SK-N-SH (cell line): ENCODE measurements at regions not wholly inside any gene's neighbourhood (a gene's known extent, or its start where the extent isn't known, plus 50 kb on each side); places are given as distances from the start of the nearest gene placed in this dataset.

Experiments
- CTCF ChIA-PET: fragments of 300-600, 350-600 bp; formaldehyde crosslinking; extraction: SDS; loops from one replicate; lab custom pipeline; 2021; lab: Yijun Ruan, JAX
- POLR2A ChIA-PET: fragments of 350-600 bp; sonication (Branson Sonifier 250); formaldehyde crosslinking; extraction: SDS; loops from one replicate; lab custom pipeline; 2020; ENCODE audit warnings: antibody characterized with exemption, inconsistent platforms; lab: Yijun Ruan, JAX
- DNase-seq: peaks from one replicate; pipeline ENCODE4 v3.0.0; 2012
- H2AFZ ChIP-seq: fragments of 200-600 bp; sonication (generic); 2 replicates; pipeline ENCODE4 v1.8.1; 2016; ENCODE audit warnings: antibody characterized with exemption, mild to moderate bottlenecking, low read depth
- H3F3A ChIP-seq: fragments of 200-600 bp; sonication (generic); replicated peaks from 2 replicates; pipeline ENCODE3; 2016; ENCODE audit warnings: antibody characterized with exemption, mild to moderate bottlenecking; ENCODE audit not compliant: insufficient read depth
- H3K27ac ChIP-seq, 2 experiments: fragments of 200-500 bp in 1 of 2; fragments of 200-600 bp in 1 of 2; sonication (Bioruptor generic) in 1 of 2; sonication (generic), shearing (Covaris generic) in 1 of 2; 2 replicates each; pipeline versions ENCODE4 v1.5.1 to v1.6.1; 2014 to 2016; ENCODE audit warnings: low read depth in 2 of 2, inconsistent platforms in 1 of 2, low read length in 1 of 2, mild to moderate bottlenecking in 1 of 2, mixed read lengths in 1 of 2
- H3K27me3 ChIP-seq: fragments of 200-600 bp; sonication (generic), shearing (Covaris generic); 2 replicates; pipeline ENCODE4 v1.6.1; 2016; ENCODE audit warnings: mixed run types; ENCODE audit not compliant: insufficient read depth
- H3K36me3 ChIP-seq, 2 experiments: fragments of 200-500 bp in 1 of 2; fragments of 200-600 bp in 1 of 2; sonication (Bioruptor generic) in 1 of 2; sonication (generic) in 1 of 2; replicated peaks in 1 of 2; 2 replicates each; pipeline versions ENCODE3 to v1.5.1; 2014 to 2016; ENCODE audit warnings: low read length in 1 of 2, mild to moderate bottlenecking in 1 of 2; ENCODE audit not compliant: insufficient read depth in 2 of 2, control insufficient read depth in 1 of 2
- H3K4me1 ChIP-seq, 2 experiments: fragments of 200-500 bp in 1 of 2; fragments of 200-600 bp in 1 of 2; sonication (Bioruptor generic) in 1 of 2; sonication (generic), shearing (Covaris generic) in 1 of 2; 2 replicates each; pipeline versions ENCODE4 v1.5.1 to v1.6.1; 2014 to 2016; ENCODE audit warnings: low read depth in 1 of 2, low read length in 1 of 2, mixed run types in 1 of 2; ENCODE audit not compliant: insufficient read depth in 2 of 2, control insufficient read depth in 1 of 2
- H3K4me2 ChIP-seq: fragments of 200-600 bp; sonication (generic), shearing (Covaris generic); 2 replicates; pipeline ENCODE4 v1.6.1; 2017; ENCODE audit warnings: mixed run types
- H3K4me3 ChIP-seq, 2 experiments: fragments of 200-500 bp in 1 of 2; fragments of 200-600 bp in 1 of 2; sonication (Bioruptor generic) in 1 of 2; sonication (generic), shearing (Covaris generic) in 1 of 2; 2 replicates each; pipeline versions ENCODE4 v1.5.1 to v1.8.1; 2014 to 2016; ENCODE audit warnings: low read depth in 2 of 2, inconsistent platforms in 1 of 2, low read length in 1 of 2, mild to moderate bottlenecking in 1 of 2, mixed read lengths in 1 of 2, moderate library complexity in 1 of 2
- H3K79me2 ChIP-seq: fragments of 200-600 bp; sonication (generic); 2 replicates; pipeline ENCODE4 v1.8.1; 2017; ENCODE audit warnings: mild to moderate bottlenecking; ENCODE audit not compliant: insufficient read depth
- H3K9ac ChIP-seq: fragments of 200-600 bp; sonication (generic); 2 replicates; pipeline ENCODE4 v1.6.1; 2017; ENCODE audit warnings: mixed run types
- H3K9me2 ChIP-seq: fragments of 200-600 bp; sonication (generic); 2 replicates; pipeline ENCODE4 v1.6.1; 2017; ENCODE audit warnings: mixed run types
- H3K9me3 ChIP-seq: fragments of 200-600 bp; sonication (generic); 2 replicates; pipeline ENCODE4 v1.6.1; 2017; ENCODE audit warnings: mixed run types, mild to moderate bottlenecking, moderate library complexity
- H4K20me1 ChIP-seq: fragments of 200-600 bp; sonication (generic); 2 replicates; pipeline ENCODE4 v1.6.1; 2017; ENCODE audit warnings: mild to moderate bottlenecking, mixed run types; ENCODE audit not compliant: insufficient read depth
- ELF1 ChIP-seq: IDR thresholded peaks from 2 replicates; pipeline ENCODE4 v1.4.0; 2012
- FOSL2 ChIP-seq: IDR thresholded peaks from 2 replicates; pipeline ENCODE4 v1.4.0; 2012; ENCODE audit warnings: low read depth, mild to moderate bottlenecking, moderate library complexity, borderline replicate concordance
- FOXJ3 ChIP-seq: sonication (generic); formaldehyde crosslinking; IDR thresholded peaks from 2 replicates; pipeline ENCODE4 v1.5.1; 2020; ENCODE audit warnings: mild to moderate bottlenecking, missing genetic modification reagents
- FOXM1 ChIP-seq: IDR thresholded peaks from 2 replicates; pipeline ENCODE4 v1.4.0; 2012; ENCODE audit warnings: low read depth, mild to moderate bottlenecking
- GABPA ChIP-seq: IDR thresholded peaks from 2 replicates; pipeline ENCODE4 v1.4.0; 2012; ENCODE audit warnings: low read depth, mild to moderate bottlenecking
- GATA2 ChIP-seq: sonication (generic); formaldehyde crosslinking; IDR thresholded peaks from 2 replicates; pipeline ENCODE4 v1.5.0; 2020; ENCODE audit warnings: mild to moderate bottlenecking, missing genetic modification reagents
- IRF3 ChIP-seq: fragments of 150-350 bp; IDR thresholded peaks from 2 replicates; pipeline ENCODE4 v1.6.1; 2016; ENCODE audit warnings: mild to moderate bottlenecking, low read depth, low read length
- MAX ChIP-seq: IDR thresholded peaks from 2 replicates; pipeline ENCODE4 v1.4.0; 2012; ENCODE audit warnings: low read depth
- MEF2A ChIP-seq: IDR thresholded peaks from 2 replicates; pipeline ENCODE4 v1.4.0; 2012; ENCODE audit warnings: low read depth, borderline replicate concordance
- NRF1 ChIP-seq: IDR thresholded peaks from 2 replicates; pipeline ENCODE4 v1.6.1; 2012; ENCODE audit warnings: low read depth, mild to moderate bottlenecking, low read length
- POLR2AphosphoS5 ChIP-seq: IDR thresholded peaks from 2 replicates; pipeline ENCODE4 v1.6.1; 2012; ENCODE audit warnings: low read depth, low read length
- RAD21 ChIP-seq: IDR thresholded peaks from 2 replicates; pipeline ENCODE4 v1.6.1; 2012; ENCODE audit warnings: mild to moderate bottlenecking, low read length
- RCOR1 ChIP-seq: fragments of 150-350 bp; IDR thresholded peaks from 2 replicates; pipeline ENCODE4 v1.6.1; 2017; ENCODE audit warnings: antibody characterized with exemption, low read length
- REST ChIP-seq: IDR thresholded peaks from 2 replicates; pipeline ENCODE4 v1.6.1; 2012; ENCODE audit warnings: mild to moderate bottlenecking, low read depth, low read length, moderate library complexity
- RFX5 ChIP-seq: IDR thresholded peaks from 2 replicates; pipeline ENCODE4 v1.6.1; 2012; ENCODE audit warnings: mild to moderate bottlenecking, improper control_type of control experiment, low read length
- RXRA ChIP-seq: IDR thresholded peaks from 2 replicates; pipeline ENCODE4 v1.4.0; 2012; ENCODE audit warnings: low read depth, mild to moderate bottlenecking, borderline replicate concordance
- TAF1 ChIP-seq: IDR thresholded peaks from 2 replicates; pipeline ENCODE4 v1.6.1; 2012; ENCODE audit warnings: low read depth, mild to moderate bottlenecking, low read length, moderate library complexity, borderline replicate concordance
- YY1 ChIP-seq: IDR thresholded peaks from 2 replicates; pipeline ENCODE4 v1.4.0; 2012; ENCODE audit warnings: low read depth, mild to moderate bottlenecking
- ZBTB33 ChIP-seq: IDR thresholded peaks from 2 replicates; pipeline ENCODE4 v1.4.0; 2012; ENCODE audit warnings: low read depth, borderline replicate concordance
- WGBS: methylation state at CpG from one replicate; pipeline ENCODE4 v1.1.6; 2017; ENCODE audit warnings: low lambda C conversion rate; 5-methylcytosine and 5-hydroxymethylcytosine counted together

- H3K27ac ChIP-seq, result no peak overlapping the region
- CTCF ChIA-PET, result interaction anchor here (1.6 kb wide), 1 partner anchor 18 kb away, joined by 3 read pairs; no protein-coding TSS in a partner anchor
These were observed 138.0 kb upstream of the CRY1 start for GRCh38 chr12:107231303-107231702.

More at GRCh38 chr12:107231303-107231702, 138.0 kb upstream of the CRY1 start:
- DNase-seq, result no peak
- TF ChIP-seq ZBTB33, result no peak
- TF ChIP-seq MEF2A, result no peak
- no peak for TF ChIP-seq IRF3
- no peak for TF ChIP-seq MAX
- TF ChIP-seq FOXM1, result no peak
- TF ChIP-seq YY1, result no peak
- TF ChIP-seq TAF1, result no peak
- no peak for TF ChIP-seq POLR2AphosphoS5
- no peak for TF ChIP-seq FOXJ3
- no peak for TF ChIP-seq REST
- no peak for TF ChIP-seq ELF1
- no peak for TF ChIP-seq GATA2 (CRISPR knock-in tag)
- no peak for TF ChIP-seq RAD21
- no peak for TF ChIP-seq RFX5
- no peak for TF ChIP-seq GABPA
- no peak for TF ChIP-seq RXRA
- TF ChIP-seq RCOR1, result no peak
- TF ChIP-seq NRF1, result no peak
- no peak for TF ChIP-seq FOSL2
- Histone ChIP-seq H3K36me3 (no peaks in the 10 kb centered on the region), H4K20me1 (no peaks in the 10 kb centered on the region), H3K79me2 (no peaks in the 10 kb centered on the region), H3K4me3 (no peak overlapping the region), H3F3A (no peaks in the 10 kb centered on the region), H3K9me2 (no peaks in the 10 kb centered on the region), H3K4me2 (no peak overlapping the region), H2AFZ (no peak overlapping the region), H3K27me3 (no peaks in the 10 kb centered on the region; the same call in 1 of the 2 replicates), H3K4me1 (no peaks in the 10 kb centered on the region), H3K9ac (no peak overlapping the region), H3K9me3 (no peaks in the 10 kb centered on the region)
- POLR2A ChIA-PET, result no interaction called here
- WGBS, result 65% methylated on average over 9 of the region's 11 CpGs
